H9 (cell line): ENCODE measurements at regions not wholly inside any gene's neighbourhood (a gene's known extent, or its start where the extent isn't known, plus 50 kb on each side); places are given as distances from the start of the nearest gene placed in this dataset.

Source experiments
- DNase-seq: peaks from one replicate; pipeline ENCODE4 v3.0.0-alpha.2; 2017
- H2AFZ ChIP-seq: one replicate; pipeline ENCODE4 v1.6.1; 2013; ENCODE audit warnings: mild to moderate bottlenecking, low read length, control low read depth, moderate library complexity
- H2AK5ac ChIP-seq: 2 replicates; pipeline ENCODE4 v1.6.1; 2013; ENCODE audit warnings: low read length, control low read depth, mixed read lengths; ENCODE audit not compliant: insufficient read length
- H2BK120ac ChIP-seq: one replicate; pipeline ENCODE4 v1.6.1; 2013; ENCODE audit warnings: low read depth, mild to moderate bottlenecking, low read length, control low read depth, inconsistent platforms; ENCODE audit not compliant: poor library complexity, severe bottlenecking
- H2BK12ac ChIP-seq: 2 replicates; pipeline ENCODE4 v1.6.1; 2013; ENCODE audit warnings: low read length, control low read depth, mixed read lengths, low read depth; ENCODE audit not compliant: insufficient read length
- H2BK15ac ChIP-seq: 2 replicates; pipeline ENCODE4 v1.6.1; 2013; ENCODE audit warnings: low read depth, low read length, control low read depth
- H2BK20ac ChIP-seq: one replicate; pipeline ENCODE4 v1.6.1; 2013; ENCODE audit warnings: low read depth, mild to moderate bottlenecking, low read length, control low read depth, inconsistent platforms; ENCODE audit not compliant: poor library complexity, severe bottlenecking
- H2BK5ac ChIP-seq: 2 replicates; pipeline ENCODE4 v1.6.1; 2013; ENCODE audit warnings: low read length, control low read depth, mixed read lengths; ENCODE audit not compliant: insufficient read length
- H3K14ac ChIP-seq: 2 replicates; pipeline ENCODE4 v1.6.1; 2013; ENCODE audit warnings: low read length, control low read depth; ENCODE audit not compliant: insufficient read depth
- H3K18ac ChIP-seq: 2 replicates; pipeline ENCODE4 v1.6.1; 2013; ENCODE audit warnings: low read depth, mild to moderate bottlenecking, mixed read lengths, low read length, control low read depth; ENCODE audit not compliant: insufficient read length
- H3K23ac ChIP-seq: 2 replicates; pipeline ENCODE4 v1.6.1; 2013; ENCODE audit warnings: low read length, control low read depth, mixed read lengths, low read depth; ENCODE audit not compliant: insufficient read length
- H3K23me2 ChIP-seq: 2 replicates; pipeline ENCODE4 v1.6.1; 2013; ENCODE audit warnings: low read depth, mild to moderate bottlenecking, mixed read lengths, low read length, control low read depth; ENCODE audit not compliant: insufficient read length, poor library complexity, severe bottlenecking
- H3K27ac ChIP-seq: 2 replicates; pipeline ENCODE4 v1.5.1; 2013; ENCODE audit warnings: low read length, control low read depth, mixed read lengths, low read depth; ENCODE audit not compliant: insufficient read length
- H3K27me3 ChIP-seq: 2 replicates; pipeline ENCODE4 v1.6.1; 2013; ENCODE audit warnings: low read length, control low read depth, inconsistent platforms; ENCODE audit not compliant: insufficient read depth
- H3K4ac ChIP-seq: 2 replicates; pipeline ENCODE4 v1.6.1; 2013; ENCODE audit warnings: low read depth, mild to moderate bottlenecking, control low read depth, inconsistent platforms, low read length, moderate library complexity
- H3K4me1 ChIP-seq: 2 replicates; pipeline ENCODE4 v1.6.1; 2013; ENCODE audit warnings: low read length, control low read depth, inconsistent platforms; ENCODE audit not compliant: insufficient read depth
- H3K4me2 ChIP-seq: 2 replicates; pipeline ENCODE4 v1.6.1; 2013; ENCODE audit warnings: low read length, control low read depth, mixed read lengths; ENCODE audit not compliant: insufficient read length, insufficient read depth
- H3K56ac ChIP-seq: 2 replicates; pipeline ENCODE4 v1.6.1; 2013; ENCODE audit warnings: low read depth, mild to moderate bottlenecking, mixed read lengths, low read length, control low read depth; ENCODE audit not compliant: insufficient read length
- H3K79me1 ChIP-seq: 2 replicates; pipeline ENCODE4 v1.6.1; 2013; ENCODE audit warnings: low read depth, mild to moderate bottlenecking, moderate library complexity, low read length, control low read depth, inconsistent platforms; ENCODE audit not compliant: insufficient read depth, poor library complexity, severe bottlenecking
- H3K79me2 ChIP-seq: 2 replicates; pipeline ENCODE4 v1.6.1; 2013; ENCODE audit warnings: low read length, control low read depth, inconsistent platforms; ENCODE audit not compliant: insufficient read depth
- H3K9ac ChIP-seq: 2 replicates; pipeline ENCODE4 v1.6.1; 2013; ENCODE audit warnings: low read length, control low read depth, mixed read lengths; ENCODE audit not compliant: insufficient read length; ENCODE audit errors: extremely low read depth
- H3K9me3 ChIP-seq: one replicate; pipeline ENCODE4 v1.6.1; 2013; ENCODE audit warnings: low read depth, low read length, inconsistent platforms; ENCODE audit not compliant: control insufficient read depth
- H3T11ph ChIP-seq: one replicate; pipeline ENCODE4 v1.6.1; 2013; ENCODE audit warnings: mild to moderate bottlenecking, low read length, control low read depth, inconsistent platforms
- H4K20me1 ChIP-seq: one replicate; pipeline ENCODE4 v1.6.1; 2013; ENCODE audit not compliant: control insufficient read depth, insufficient read length, insufficient read depth
- H4K5ac ChIP-seq: 2 replicates; pipeline ENCODE4 v1.6.1; 2013; ENCODE audit warnings: low read depth, mild to moderate bottlenecking, mixed read lengths, low read length, control low read depth; ENCODE audit not compliant: insufficient read length
- H4K8ac ChIP-seq: replicated peaks from 2 replicates; pipeline ENCODE4 v1.6.1; 2013; ENCODE audit warnings: low read length, control low read depth, mixed read lengths, low read depth; ENCODE audit not compliant: insufficient read length
- H4K91ac ChIP-seq: 2 replicates; pipeline ENCODE4 v1.6.1; 2013; ENCODE audit warnings: low read depth, mild to moderate bottlenecking, moderate library complexity, mixed read lengths, low read length, control low read depth; ENCODE audit not compliant: insufficient read length
- H3K27ac Mint-ChIP-seq, 3 experiments: 2 replicates in 2 of 3; 3 replicates in 1 of 3; pipeline ENCODE4 v1.8.0; 2020 to 2021; ENCODE audit warnings: mixed read lengths in 3 of 3, mild to moderate bottlenecking in 1 of 3, moderate library complexity in 1 of 3
- H3K27me3 Mint-ChIP-seq: 2 replicates; pipeline ENCODE4 v1.8.0; 2021; ENCODE audit warnings: low read depth, mild to moderate bottlenecking, moderate library complexity, mixed read lengths
- H3K36me3 Mint-ChIP-seq, 3 experiments: 2 replicates in 2 of 3; 3 replicates in 1 of 3; pipeline ENCODE4 v1.8.0; 2020 to 2021; ENCODE audit warnings: low read depth in 3 of 3, mixed read lengths in 3 of 3; ENCODE audit not compliant: insufficient read depth in 1 of 3
- H3K4me1 Mint-ChIP-seq, 2 experiments: 2 replicates each; pipeline ENCODE4 v1.8.0; 2020; ENCODE audit warnings: mixed read lengths in 2 of 2
- H3K4me3 Mint-ChIP-seq, 2 experiments: 2 replicates in 1 of 2; 3 replicates in 1 of 2; pipeline ENCODE4 v1.8.0; 2020 to 2021; ENCODE audit warnings: mild to moderate bottlenecking in 2 of 2, mixed read lengths in 2 of 2, moderate library complexity in 1 of 2
- H3K9me3 Mint-ChIP-seq, 2 experiments: 2 replicates in 1 of 2; 3 replicates in 1 of 2; pipeline ENCODE4 v1.8.0; 2020; ENCODE audit warnings: mild to moderate bottlenecking in 2 of 2, mixed read lengths in 2 of 2, moderate library complexity in 1 of 2
- TF ChIP-seq, protein P1 (sequence below): fragments of 200-600 bp; sonication (generic); conservative IDR thresholded peaks from 3 replicates; pipeline ENCODE4 v1.8.0; 2021; ENCODE audit warnings: antibody characterized with exemption, mild to moderate bottlenecking

DNA sequence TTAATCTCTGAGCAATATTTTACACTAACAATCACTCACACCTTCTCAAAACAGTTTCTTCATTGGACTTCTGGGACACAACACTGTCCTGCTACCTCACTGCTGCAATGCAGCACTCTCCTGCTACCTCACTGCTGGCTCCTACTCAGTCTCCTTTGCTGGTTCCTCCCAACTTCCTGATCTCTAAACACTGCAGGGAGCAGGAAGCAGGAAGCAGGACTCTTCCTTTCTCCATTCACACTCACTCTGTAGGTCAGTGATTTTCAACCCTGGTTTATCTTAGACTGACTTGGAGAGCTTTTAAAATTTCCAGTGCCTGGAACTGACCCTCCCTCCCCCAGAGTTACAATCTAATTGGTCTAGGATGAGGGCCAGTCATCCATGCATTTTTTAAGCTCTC lies 243.4 kb upstream of the RBBP8 start:
- H3K56ac ChIP-seq = no peak overlapping the region
- Mint-ChIP-seq H3K4me3 (no peak overlapping the region), H3K27ac (no peak overlapping the region), H3K9me3 (peaks cover 13% of the 10 kb centered on the region in 2 experiments), H3K27me3 (peaks cover 2% of the 10 kb centered on the region; the same call in 1 of the 2 replicates), H3K4me1 (peaks cover 5 to 11% of the 10 kb centered on the region in 2 experiments), H3K36me3 (peaks cover 3 to 8% (median 5%) of the 10 kb centered on the region in 3 experiments; a peak in 5 of 7 replicates)
- no peaks in the 10 kb centered on the region for H3K4me1 ChIP-seq
- H3K27ac ChIP-seq = no peak overlapping the region
- peaks cover 8% of the 10 kb centered on the region for H3K9me3 ChIP-seq
- no peak overlapping the region for H3K4ac ChIP-seq
- H3K9ac ChIP-seq = no peak overlapping the region
- no peak overlapping the region for H2BK12ac ChIP-seq
- no peak overlapping the region for H2BK15ac ChIP-seq
- no peak overlapping the region for H2AFZ ChIP-seq
- no peak overlapping the region for H3K18ac ChIP-seq
- H3K23ac ChIP-seq = no peak overlapping the region
- no peak overlapping the region for H4K5ac ChIP-seq
- no peak overlapping the region for H2AK5ac ChIP-seq
- no peaks in the 10 kb centered on the region for H3K27me3 ChIP-seq
- H3K79me1 ChIP-seq = no peaks in the 10 kb centered on the region
- no peak overlapping the region for H4K91ac ChIP-seq
- H2BK5ac ChIP-seq = no peak overlapping the region
- no peak overlapping the region for H3T11ph ChIP-seq
- no peak overlapping the region for H3K4me2 ChIP-seq
- H4K20me1 ChIP-seq = no peaks in the 10 kb centered on the region
- H2BK120ac ChIP-seq = no peak overlapping the region
- H3K23me2 ChIP-seq = no peaks in the 10 kb centered on the region
- no peak overlapping the region for H4K8ac ChIP-seq
- no peak overlapping the region for H2BK20ac ChIP-seq
- no peak for DNase-seq
- H3K79me2 ChIP-seq = no peaks in the 10 kb centered on the region
- no peak overlapping the region for H3K14ac ChIP-seq
- TF ChIP-seq, protein P1, sequence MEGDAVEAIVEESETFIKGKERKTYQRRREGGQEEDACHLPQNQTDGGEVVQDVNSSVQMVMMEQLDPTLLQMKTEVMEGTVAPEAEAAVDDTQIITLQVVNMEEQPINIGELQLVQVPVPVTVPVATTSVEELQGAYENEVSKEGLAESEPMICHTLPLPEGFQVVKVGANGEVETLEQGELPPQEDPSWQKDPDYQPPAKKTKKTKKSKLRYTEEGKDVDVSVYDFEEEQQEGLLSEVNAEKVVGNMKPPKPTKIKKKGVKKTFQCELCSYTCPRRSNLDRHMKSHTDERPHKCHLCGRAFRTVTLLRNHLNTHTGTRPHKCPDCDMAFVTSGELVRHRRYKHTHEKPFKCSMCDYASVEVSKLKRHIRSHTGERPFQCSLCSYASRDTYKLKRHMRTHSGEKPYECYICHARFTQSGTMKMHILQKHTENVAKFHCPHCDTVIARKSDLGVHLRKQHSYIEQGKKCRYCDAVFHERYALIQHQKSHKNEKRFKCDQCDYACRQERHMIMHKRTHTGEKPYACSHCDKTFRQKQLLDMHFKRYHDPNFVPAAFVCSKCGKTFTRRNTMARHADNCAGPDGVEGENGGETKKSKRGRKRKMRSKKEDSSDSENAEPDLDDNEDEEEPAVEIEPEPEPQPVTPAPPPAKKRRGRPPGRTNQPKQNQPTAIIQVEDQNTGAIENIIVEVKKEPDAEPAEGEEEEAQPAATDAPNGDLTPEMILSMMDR = no peak
